ENCODE measurements at regions not wholly inside any gene's neighbourhood (a gene's known extent, or its start where the extent isn't known, plus 50 kb on each side); places are given as distances from the start of the nearest gene placed in this dataset.

GRCh38 chr1:175265091-175265490 is 72.5 kb upstream of the KIAA0040 start:
- no peak for TF ChIP-seq POLR2AphosphoS5 (IDR thresholded peaks at IDR 0.05; ENCODE audit: low read depth, low read length)
- no peak for TF ChIP-seq TAF1 (IDR thresholded peaks at IDR 0.05; ENCODE audit: low read depth, low read length)
- no peak for TF ChIP-seq POLR2A (IDR thresholded peaks at IDR 0.05; ENCODE audit: low read depth, low read length)
- TF ChIP-seq POU2F2 (IDR thresholded peaks at IDR 0.05; ENCODE audit: low read depth, low read length), result no peak
- no peak for TF ChIP-seq SPI1 (IDR thresholded peaks at IDR 0.05; ENCODE audit: low read depth, low read length)

Data from GM12891 (cell line).